ENCODE measurements at regions not wholly inside any gene's neighbourhood (a gene's known extent, or its start where the extent isn't known, plus 50 kb on each side); places are given as distances from the start of the nearest gene placed in this dataset.
"Not testable (repeated sequence)": the region's sequence is repeated elsewhere in the genome, so short reads cannot be mapped to it uniquely, and the experiment has no call there.

GRCh38 chr4:107366900-107367299 lies 330.8 kb upstream of the DKK2 start:
- TF ChIP-seq CTCF (IDR thresholded peaks at IDR 0.05) (no peak), POLR2A (IDR thresholded peaks at IDR 0.05) (no peak)
- H3K9me3 ChIP-seq, result no peaks in the 10 kb centered on the region
- intact Hi-C loops (cut with DNase I), result no loop called here

GRCh38 chr4:107366016-107366735 lies 330.1 kb upstream of the DKK2 start:
- Histone ChIP-seq H3K27me3 (no peaks in the 10 kb centered on the region), H3K4me3 (replicated peaks in 1 of 3) (no peak overlapping the region), H3K27ac (no peak overlapping the region), H3K9me3 (no peaks in the 10 kb centered on the region), H3K4me1 (no peaks in the 10 kb centered on the region), H3K36me3 (no peaks in the 10 kb centered on the region)
- TF ChIP-seq POLR2A (IDR thresholded peaks at IDR 0.05) (no peak), CTCF (IDR thresholded peaks at IDR 0.05) (no peak)
- intact Hi-C loops (cut with DNase I), result no loop called here
- DNase-seq, result no peak
- 37 to 42% methylated on average over 5 of the region's 5 CpGs for WGBS, 2 donors

More at GRCh38 chr4:107366900-107367299, 330.8 kb upstream of the DKK2 start:
- DNase-seq, result no peak
- no peaks in the 10 kb centered on the region for H3K4me1 ChIP-seq
- no peak overlapping the region for H3K4me3 ChIP-seq (replicated peaks in 1 of 3)
- no peaks in the 10 kb centered on the region for H3K27me3 ChIP-seq
- no peak overlapping the region for H3K27ac ChIP-seq
- no peaks in the 10 kb centered on the region for H3K36me3 ChIP-seq

GRCh38 chr4:107363125-107363524 lies 327.0 kb upstream of the DKK2 start:
- 20 to 23% methylated on average over 2 of the region's 2 CpGs for WGBS, 2 donors
- DNase-seq, result no peak
- Histone ChIP-seq H3K36me3 (no peaks in the 10 kb centered on the region), H3K27ac (no peak overlapping the region), H3K27me3 (no peaks in the 10 kb centered on the region), H3K4me3 (replicated peaks in 1 of 3) (no peak overlapping the region), H3K9me3 (no peaks in the 10 kb centered on the region), H3K4me1 (no peaks in the 10 kb centered on the region)
- TF ChIP-seq POLR2A (IDR thresholded peaks at IDR 0.05) (no peak), CTCF (IDR thresholded peaks at IDR 0.05) (no peak)
- intact Hi-C loops (cut with DNase I), result no loop called here

GRCh38 chr4:107359208-107359607 lies 323.1 kb upstream of the DKK2 start:
- WGBS, 2 donors, result 89 to 95% methylated on average over 1 of the region's 1 CpG
- Histone ChIP-seq H3K4me3 (replicated peaks in 1 of 3) (no peak overlapping the region), H3K27me3 (no peaks in the 10 kb centered on the region), H3K27ac (no peak overlapping the region), H3K9me3 (no peaks in the 10 kb centered on the region), H3K4me1 (no peaks in the 10 kb centered on the region), H3K36me3 (no peaks in the 10 kb centered on the region)
- no peak for DNase-seq
- intact Hi-C loops (cut with DNase I), result no loop called here
- TF ChIP-seq CTCF (IDR thresholded peaks at IDR 0.05) (no peak), POLR2A (IDR thresholded peaks at IDR 0.05) (no peak)

- H3K4me3 ChIP-seq (replicated peaks in 1 of 3); H3K9me3 ChIP-seq; H3K27me3 ChIP-seq; DNase-seq; H3K27ac ChIP-seq; H3K4me1 ChIP-seq; H3K36me3 ChIP-seq; intact Hi-C loops (cut with DNase I): not testable (repeated sequence)
- 55 to 58% methylated on average over 11 of the region's 11 CpGs for WGBS, 2 donors
Measured at GRCh38 chr4:107354304-107354703, 318.2 kb upstream of the DKK2 start.
